ENCODE measurements at regions not wholly inside any gene's neighbourhood (a gene's known extent, or its start where the extent isn't known, plus 50 kb on each side); places are given as distances from the start of the nearest gene placed in this dataset.

- Histone ChIP-seq H3K27me3 (ENCODE audit: insufficient read depth, low read depth, severe bottlenecking) (no peaks in the 10 kb centered on the region), H3K9me3 (ENCODE audit: severe bottlenecking) (peaks cover 8% of the 10 kb centered on the region), H3K27ac (no peak overlapping the region), H3K36me3 (no peaks in the 10 kb centered on the region), H3K4me3 (ENCODE audit: low read depth, low read length) (no peak overlapping the region)
- DNase-seq: no peak
- TF ChIP-seq CTCF (IDR thresholded peaks at IDR 0.05; ENCODE audit: low read depth, low read length): no peak
These were observed 176.7 kb downstream of the CCT6B start for GRCh38 chr17:34784526-34784925.

GRCh38 chr17:34782271-34782670 lies 179.0 kb downstream of the CCT6B start:
- Histone ChIP-seq H3K36me3 (no peaks in the 10 kb centered on the region), H3K27me3 (ENCODE audit: insufficient read depth, low read depth, severe bottlenecking) (no peaks in the 10 kb centered on the region), H3K9me3 (ENCODE audit: severe bottlenecking) (peaks cover 8% of the 10 kb centered on the region), H3K4me3 (ENCODE audit: low read depth, low read length) (no peak overlapping the region), H3K27ac (no peak overlapping the region)
- DNase-seq: no peak
- TF ChIP-seq CTCF (IDR thresholded peaks at IDR 0.05; ENCODE audit: low read depth, low read length): no peak

DNA sequence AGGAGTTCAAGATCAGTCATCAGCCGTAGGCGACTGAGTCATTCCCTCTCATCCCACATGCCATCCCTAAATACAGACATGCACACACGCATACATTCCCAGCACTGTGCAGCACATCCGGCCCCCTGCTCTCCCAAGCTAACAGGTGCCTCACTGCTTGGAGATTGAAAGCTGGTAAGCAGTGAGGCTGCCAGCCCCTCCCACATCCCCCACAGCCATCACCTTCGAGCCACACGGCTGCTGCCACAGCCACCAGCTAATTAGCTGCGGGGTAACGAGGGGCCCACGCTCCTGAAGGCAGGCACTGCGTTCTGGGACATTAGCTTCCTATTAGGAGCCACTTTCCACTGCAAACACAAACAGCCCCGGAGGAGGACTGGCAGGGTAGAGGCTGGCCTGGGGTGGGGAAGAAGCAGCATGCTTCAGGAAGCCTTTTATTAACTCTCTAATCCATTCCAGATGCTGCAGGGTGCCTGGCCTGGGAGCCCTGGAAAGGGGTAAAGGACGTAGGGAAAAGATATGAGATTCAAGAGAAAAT lies 179.6 kb downstream of the CCT6B start:
- H3K4me3 ChIP-seq (ENCODE audit: low read depth, low read length): peak overlapping the region; percentile 12; the same call in 1 of the 2 replicates
- H3K36me3 ChIP-seq: no peaks in the 10 kb centered on the region
- DNase-seq: no peak
- no peak for TF ChIP-seq CTCF (IDR thresholded peaks at IDR 0.05; ENCODE audit: low read depth, low read length)
- no peaks in the 10 kb centered on the region for H3K27me3 ChIP-seq (ENCODE audit: insufficient read depth, low read depth, severe bottlenecking)
- H3K9me3 ChIP-seq (ENCODE audit: severe bottlenecking): peaks cover 8% of the 10 kb centered on the region
- H3K27ac ChIP-seq: no peak overlapping the region

GRCh38 chr17:34781071-34781470 lies 180.2 kb downstream of the CCT6B start:
- Histone ChIP-seq H3K36me3 (no peaks in the 10 kb centered on the region), H3K4me3 (ENCODE audit: low read depth, low read length) (no peak overlapping the region), H3K9me3 (ENCODE audit: severe bottlenecking) (peaks cover 8% of the 10 kb centered on the region), H3K27ac (no peak overlapping the region), H3K27me3 (ENCODE audit: insufficient read depth, low read depth, severe bottlenecking) (no peaks in the 10 kb centered on the region)
- DNase-seq: no peak
- no peak for TF ChIP-seq CTCF (IDR thresholded peaks at IDR 0.05; ENCODE audit: low read depth, low read length)

- Histone ChIP-seq H3K27ac (no peak overlapping the region), H3K27me3 (ENCODE audit: insufficient read depth, low read depth, severe bottlenecking) (no peaks in the 10 kb centered on the region), H3K9me3 (ENCODE audit: severe bottlenecking) (peaks cover 8% of the 10 kb centered on the region), H3K36me3 (no peaks in the 10 kb centered on the region), H3K4me3 (ENCODE audit: low read depth, low read length) (no peak overlapping the region)
- no peak for TF ChIP-seq CTCF (IDR thresholded peaks at IDR 0.05; ENCODE audit: low read depth, low read length)
- no peak for DNase-seq
These were observed 180.8 kb downstream of the CCT6B start for GRCh38 chr17:34780438-34780837.

All from WERI-Rb-1 (cell line).